GM21723 (cell line): ENCODE measurements at regions not wholly inside any gene's neighbourhood (a gene's known extent, or its start where the extent isn't known, plus 50 kb on each side); places are given as distances from the start of the nearest gene placed in this dataset.
"Not testable (repeated sequence)": the region's sequence is repeated elsewhere in the genome, so short reads cannot be mapped to it uniquely, and the experiment has no call there.

ENCODE experiments used
- ATAC-seq: cut with Tn5 transposase; IDR thresholded peaks from one replicate; pipeline ENCODE4 v1.9.1; 2021; ENCODE audit warnings: mild to moderate bottlenecking, moderate library complexity; ENCODE audit not compliant: unreplicated experiment

GRCh38 chr22:49349841-49350381 lies 477.8 kb downstream of the BRD1 start:
- no peak for ATAC-seq

GRCh38 chr22:49349181-49349835 lies 478.4 kb downstream of the BRD1 start:
- no peak for ATAC-seq

GRCh38 chr22:49348631-49349030 lies 479.0 kb downstream of the BRD1 start:
- no peak for ATAC-seq

- ATAC-seq, result no peak
Observed at GRCh38 chr22:49347376-49347775, 480.3 kb downstream of the BRD1 start.

- ATAC-seq, result no peak
Observed at GRCh38 chr22:49345896-49346295, 481.8 kb downstream of the BRD1 start.

GRCh38 chr22:49344656-49345055 lies 483.0 kb downstream of the BRD1 start:
- no peak for ATAC-seq

GRCh38 chr22:49344161-49344560 lies 483.5 kb downstream of the BRD1 start:
- no peak for ATAC-seq

- no peak for ATAC-seq
Observed at GRCh38 chr22:49340406-49340805, 487.3 kb downstream of the BRD1 start.

GRCh38 chr22:49336483-49336882 lies 491.2 kb downstream of the BRD1 start:
- not testable (repeated sequence) for ATAC-seq

GRCh38 chr22:49334976-49335375 lies 492.7 kb downstream of the BRD1 start:
- no peak for ATAC-seq

- ATAC-seq, result no peak
Observed at GRCh38 chr22:49334449-49334789, 493.3 kb downstream of the BRD1 start.

GRCh38 chr22:49333206-49333605 lies 494.5 kb downstream of the BRD1 start:
- ATAC-seq, result no peak

GRCh38 chr22:49332691-49333090 lies 495.0 kb downstream of the BRD1 start:
- ATAC-seq, result no peak

- no peak for ATAC-seq
Observed at GRCh38 chr22:49331878-49332277, 495.8 kb downstream of the BRD1 start.

- ATAC-seq, result no peak
Observed at GRCh38 chr22:49331223-49331815, 496.4 kb downstream of the BRD1 start.

- ATAC-seq, result no peak
Observed at GRCh38 chr22:49330421-49331222, 497.1 kb downstream of the BRD1 start.

GRCh38 chr22:49329636-49330035 lies 498.0 kb downstream of the BRD1 start:
- ATAC-seq, result no peak

GRCh38 chr22:49328630-49329405 lies 498.9 kb downstream of the BRD1 start:
- ATAC-seq, result no peak

- ATAC-seq, result no peak
Observed at GRCh38 chr22:49328118-49328475, 499.6 kb downstream of the BRD1 start.

- no peak for ATAC-seq
Observed at GRCh38 chr22:49327411-49328117, 500.1 kb downstream of the BRD1 start.

GRCh38 chr22:49326558-49326957 lies 501.1 kb downstream of the BRD1 start:
- ATAC-seq, result no peak
